MM.1S (cell line): ENCODE measurements at regions not wholly inside any gene's neighbourhood (a gene's known extent, or its start where the extent isn't known, plus 50 kb on each side); places are given as distances from the start of the nearest gene placed in this dataset.

Source experiments
- CTCF ChIP-seq: fragments of 300-600 bp; sonication (generic); IDR thresholded peaks from 2 replicates; pipeline ENCODE4 v1.5.1; 2016; ENCODE audit warnings: antibody characterized with exemption, low read length, mixed read lengths
- EZH2 ChIP-seq: fragments of 300-600 bp; sonication (generic); optimal IDR thresholded peaks from 2 replicates; pipeline ENCODE3; 2017; ENCODE audit warnings: low read depth, mild to moderate bottlenecking, antibody characterized with exemption, low read length, mixed read lengths
- EZH2phosphoT487 ChIP-seq: fragments of 300-600 bp; sonication (generic); IDR thresholded peaks from 2 replicates; pipeline ENCODE4 v1.6.1; 2018; ENCODE audit warnings: antibody characterized with exemption, low read length

DNA sequence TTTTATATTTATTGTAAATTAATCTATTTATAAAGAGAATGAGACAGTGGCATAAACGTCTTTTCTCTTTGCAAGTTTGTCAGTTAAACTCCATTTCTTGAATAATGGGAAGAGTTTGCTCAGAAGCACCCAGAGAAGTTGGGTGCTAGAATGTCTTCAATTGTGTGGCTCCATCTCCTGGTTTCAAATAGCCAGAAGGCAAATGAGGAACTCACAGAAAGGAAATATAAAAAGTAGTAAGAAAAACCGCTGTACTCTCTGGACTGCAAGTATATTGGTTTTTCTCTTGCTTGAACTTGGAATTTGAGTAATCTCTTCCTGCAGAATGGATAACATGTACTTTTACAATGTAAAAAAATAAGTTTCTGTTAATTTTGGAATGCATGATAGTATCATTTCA lies 217.5 kb downstream of the DPY19L2 start:
- no peak for TF ChIP-seq CTCF
- TF ChIP-seq EZH2phosphoT487, result no peak
- TF ChIP-seq EZH2, result no peak
